ENCODE measurements at regions not wholly inside any gene's neighbourhood (a gene's known extent, or its start where the extent isn't known, plus 50 kb on each side); places are given as distances from the start of the nearest gene placed in this dataset.
A peak's percentile ranks its signal among the peaks of the same experiment; 100 is the strongest.
"Not testable (repeated sequence)": the region's sequence is repeated elsewhere in the genome, so short reads cannot be mapped to it uniquely, and the experiment has no call there.

DNA sequence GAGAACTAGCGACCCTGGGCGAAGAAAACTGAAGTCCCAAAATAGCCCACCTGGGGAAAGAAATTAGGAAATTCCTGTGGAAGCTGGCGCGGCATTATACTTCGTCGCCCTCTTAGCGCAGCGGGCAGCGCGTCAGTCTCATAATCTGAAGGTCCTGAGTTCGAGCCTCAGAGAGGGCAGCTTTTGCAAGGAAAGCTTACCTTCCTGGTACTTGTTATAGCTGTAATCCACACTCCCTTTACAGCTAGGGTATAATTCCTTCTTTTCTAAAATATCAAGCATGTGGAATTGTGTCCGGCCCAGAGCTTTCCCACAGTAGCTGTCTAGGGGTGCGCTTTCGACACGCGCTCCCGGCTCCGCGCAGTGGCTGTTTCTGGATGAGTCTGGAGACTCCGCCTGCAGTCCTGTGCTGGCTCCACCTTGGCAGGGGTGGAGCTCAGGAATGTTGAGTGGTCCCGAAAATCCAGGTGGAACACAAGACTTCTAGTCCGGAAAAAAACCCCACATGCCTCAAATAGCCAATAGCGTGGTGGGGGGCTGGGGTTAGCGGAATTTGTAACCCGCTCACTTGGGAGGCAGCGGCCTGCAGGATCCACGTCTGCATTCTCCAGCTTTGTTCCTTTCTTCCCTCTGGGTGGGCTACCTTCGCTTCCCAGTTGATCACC lies 83.7 kb upstream of the ZNF322 start:
- H3K9me2 ChIP-seq (ENCODE audit: insufficient read depth, low read length), result no peaks in the 10 kb centered on the region
- H3K4me3 ChIP-seq (ENCODE audit: low read length), result peak overlapping the region; percentile 60
- TF ChIP-seq POLR2AphosphoS5 (IDR thresholded peaks at IDR 0.05), result peak; percentile 5
- TF ChIP-seq, protein P1, sequence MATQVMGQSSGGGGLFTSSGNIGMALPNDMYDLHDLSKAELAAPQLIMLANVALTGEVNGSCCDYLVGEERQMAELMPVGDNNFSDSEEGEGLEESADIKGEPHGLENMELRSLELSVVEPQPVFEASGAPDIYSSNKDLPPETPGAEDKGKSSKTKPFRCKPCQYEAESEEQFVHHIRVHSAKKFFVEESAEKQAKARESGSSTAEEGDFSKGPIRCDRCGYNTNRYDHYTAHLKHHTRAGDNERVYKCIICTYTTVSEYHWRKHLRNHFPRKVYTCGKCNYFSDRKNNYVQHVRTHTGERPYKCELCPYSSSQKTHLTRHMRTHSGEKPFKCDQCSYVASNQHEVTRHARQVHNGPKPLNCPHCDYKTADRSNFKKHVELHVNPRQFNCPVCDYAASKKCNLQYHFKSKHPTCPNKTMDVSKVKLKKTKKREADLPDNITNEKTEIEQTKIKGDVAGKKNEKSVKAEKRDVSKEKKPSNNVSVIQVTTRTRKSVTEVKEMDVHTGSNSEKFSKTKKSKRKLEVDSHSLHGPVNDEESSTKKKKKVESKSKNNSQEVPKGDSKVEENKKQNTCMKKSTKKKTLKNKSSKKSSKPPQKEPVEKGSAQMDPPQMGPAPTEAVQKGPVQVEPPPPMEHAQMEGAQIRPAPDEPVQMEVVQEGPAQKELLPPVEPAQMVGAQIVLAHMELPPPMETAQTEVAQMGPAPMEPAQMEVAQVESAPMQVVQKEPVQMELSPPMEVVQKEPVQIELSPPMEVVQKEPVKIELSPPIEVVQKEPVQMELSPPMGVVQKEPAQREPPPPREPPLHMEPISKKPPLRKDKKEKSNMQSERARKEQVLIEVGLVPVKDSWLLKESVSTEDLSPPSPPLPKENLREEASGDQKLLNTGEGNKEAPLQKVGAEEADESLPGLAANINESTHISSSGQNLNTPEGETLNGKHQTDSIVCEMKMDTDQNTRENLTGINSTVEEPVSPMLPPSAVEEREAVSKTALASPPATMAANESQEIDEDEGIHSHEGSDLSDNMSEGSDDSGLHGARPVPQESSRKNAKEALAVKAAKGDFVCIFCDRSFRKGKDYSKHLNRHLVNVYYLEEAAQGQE (IDR thresholded peaks at IDR 0.05; ENCODE audit: borderline replicate concordance), result no peak
- TF ChIP-seq, protein P2, sequence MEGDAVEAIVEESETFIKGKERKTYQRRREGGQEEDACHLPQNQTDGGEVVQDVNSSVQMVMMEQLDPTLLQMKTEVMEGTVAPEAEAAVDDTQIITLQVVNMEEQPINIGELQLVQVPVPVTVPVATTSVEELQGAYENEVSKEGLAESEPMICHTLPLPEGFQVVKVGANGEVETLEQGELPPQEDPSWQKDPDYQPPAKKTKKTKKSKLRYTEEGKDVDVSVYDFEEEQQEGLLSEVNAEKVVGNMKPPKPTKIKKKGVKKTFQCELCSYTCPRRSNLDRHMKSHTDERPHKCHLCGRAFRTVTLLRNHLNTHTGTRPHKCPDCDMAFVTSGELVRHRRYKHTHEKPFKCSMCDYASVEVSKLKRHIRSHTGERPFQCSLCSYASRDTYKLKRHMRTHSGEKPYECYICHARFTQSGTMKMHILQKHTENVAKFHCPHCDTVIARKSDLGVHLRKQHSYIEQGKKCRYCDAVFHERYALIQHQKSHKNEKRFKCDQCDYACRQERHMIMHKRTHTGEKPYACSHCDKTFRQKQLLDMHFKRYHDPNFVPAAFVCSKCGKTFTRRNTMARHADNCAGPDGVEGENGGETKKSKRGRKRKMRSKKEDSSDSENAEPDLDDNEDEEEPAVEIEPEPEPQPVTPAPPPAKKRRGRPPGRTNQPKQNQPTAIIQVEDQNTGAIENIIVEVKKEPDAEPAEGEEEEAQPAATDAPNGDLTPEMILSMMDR (IDR thresholded peaks at IDR 0.05; ENCODE audit: poor library complexity, severe bottlenecking), result no peak
- H2AFZ ChIP-seq (ENCODE audit: low read depth, low read length), result no peak overlapping the region
- H3K9ac ChIP-seq (ENCODE audit: low read length), result peak overlapping the region; percentile 16
- H3F3A ChIP-seq (ENCODE audit: insufficient read depth, low read length, poor library complexity, severe bottlenecking), result no peaks in the 10 kb centered on the region
- no peaks in the 10 kb centered on the region for H3K36me3 ChIP-seq (ENCODE audit: insufficient read depth, low read length)
- H3K79me2 ChIP-seq (replicated peaks; ENCODE audit: insufficient read depth, low read length), result no peaks in the 10 kb centered on the region
- no peaks in the 10 kb centered on the region for H4K20me1 ChIP-seq (ENCODE audit: insufficient read depth)
- H3K27me3 ChIP-seq (ENCODE audit: insufficient read depth, low read depth, low read length), result peaks cover 40% of the 10 kb centered on the region
- no peak overlapping the region for H3K4me2 ChIP-seq (ENCODE audit: low read length)
- no peaks in the 10 kb centered on the region for H3K9me3 ChIP-seq (ENCODE audit: low read length)
- H3K27ac ChIP-seq (ENCODE audit: low read length), result no peak overlapping the region

DNA sequence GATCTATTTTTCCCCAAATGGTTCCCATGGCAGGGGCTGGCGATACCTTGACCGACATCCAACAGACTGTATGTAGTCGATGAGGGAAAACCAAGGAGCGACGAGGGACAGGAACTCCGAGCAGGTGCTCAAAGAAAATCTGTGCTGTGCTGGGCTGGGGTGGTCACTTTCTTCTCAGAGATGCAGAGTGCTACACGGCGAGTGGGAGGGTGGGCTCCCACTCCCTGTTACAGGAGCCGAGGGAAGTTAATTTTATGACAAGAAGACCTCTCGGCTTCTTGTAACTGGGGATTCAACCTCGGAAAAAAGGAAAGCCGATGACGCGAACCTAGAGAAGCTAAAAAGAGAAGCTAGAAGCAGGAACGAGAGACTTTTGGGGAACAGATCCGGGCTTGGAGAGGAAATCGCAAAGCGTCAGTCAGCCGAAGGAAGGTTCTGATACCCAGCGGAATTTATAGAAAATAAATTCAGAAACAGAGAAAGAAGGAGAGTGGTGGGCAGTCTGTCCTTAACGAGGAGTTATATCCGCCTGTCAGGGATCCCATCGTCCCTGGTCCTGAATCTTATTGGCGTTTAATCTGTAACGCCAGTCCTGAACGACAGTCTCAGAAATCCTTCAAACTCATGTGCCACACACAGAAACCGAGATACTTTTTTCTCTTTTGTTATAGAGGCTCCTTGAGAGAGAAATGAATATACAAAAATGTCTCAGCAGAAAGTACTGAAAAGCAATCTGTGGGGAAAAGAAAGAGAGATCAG lies 84.6 kb upstream of the ZNF322 start:
- Histone ChIP-seq H3F3A (ENCODE audit: insufficient read depth, low read length, poor library complexity, severe bottlenecking) (no peaks in the 10 kb centered on the region), H3K27me3 (ENCODE audit: insufficient read depth, low read depth, low read length) (peaks cover 48% of the 10 kb centered on the region), H3K9me3 (ENCODE audit: low read length) (no peaks in the 10 kb centered on the region), H2AFZ (ENCODE audit: low read depth, low read length) (no peak overlapping the region), H3K36me3 (ENCODE audit: insufficient read depth, low read length) (no peaks in the 10 kb centered on the region), H3K9ac (ENCODE audit: low read length) (peak overlapping the region; percentile 16), H3K4me3 (ENCODE audit: low read length) (peak overlapping the region; percentile 60), H3K79me2 (replicated peaks; ENCODE audit: insufficient read depth, low read length) (no peaks in the 10 kb centered on the region), H3K9me2 (ENCODE audit: insufficient read depth, low read length) (no peaks in the 10 kb centered on the region), H4K20me1 (ENCODE audit: insufficient read depth) (no peaks in the 10 kb centered on the region), H3K27ac (ENCODE audit: low read length) (no peak overlapping the region), H3K4me2 (ENCODE audit: low read length) (no peak overlapping the region)
- TF ChIP-seq MXI1 (conservative IDR thresholded peaks at IDR 0.05; ENCODE audit: poor library complexity, severe bottlenecking) (no peak), EZH2 (IDR thresholded peaks at IDR 0.05; ENCODE audit: borderline replicate concordance, insufficient read depth, low read length, poor library complexity, severe bottlenecking) (no peak), POLR2AphosphoS5 (IDR thresholded peaks at IDR 0.05) (no peak), EP300 (conservative IDR thresholded peaks at IDR 0.05; ENCODE audit: poor library complexity, severe bottlenecking) (no peak), TAF1 (IDR thresholded peaks at IDR 0.05; ENCODE audit: low read depth) (no peak), SMC3 (conservative IDR thresholded peaks at IDR 0.05; ENCODE audit: poor library complexity) (no peak)
- TF ChIP-seq, protein P2 (IDR thresholded peaks at IDR 0.05; ENCODE audit: poor library complexity, severe bottlenecking), result no peak
- TF ChIP-seq, protein P1 (IDR thresholded peaks at IDR 0.05; ENCODE audit: borderline replicate concordance), result no peak

DNA sequence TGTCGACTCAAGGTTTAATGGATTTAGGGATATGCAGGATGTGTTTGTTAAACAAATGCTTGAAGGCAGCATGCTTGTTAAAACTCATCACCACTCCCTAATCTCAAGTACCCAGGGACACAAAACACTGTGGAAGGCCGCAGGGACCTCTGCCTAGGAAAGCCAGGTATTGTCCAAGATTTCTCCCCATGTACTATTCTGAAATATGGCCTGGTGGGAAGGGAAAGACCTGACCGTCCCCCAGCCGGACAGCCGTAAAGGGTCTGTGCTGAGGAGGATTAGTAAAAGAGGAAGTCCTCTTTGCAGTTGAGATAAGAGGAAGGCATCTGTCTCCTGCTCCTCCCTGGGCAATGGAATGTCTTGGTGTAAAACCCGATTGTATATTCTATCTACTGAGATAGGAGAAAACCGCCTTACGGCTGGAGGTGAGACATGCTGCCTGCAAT lies 85.3 kb upstream of the ZNF322 start:
- peaks cover 53% of the 10 kb centered on the region for H3K27me3 ChIP-seq (ENCODE audit: insufficient read depth, low read depth, low read length)
- H3K9me2 ChIP-seq (ENCODE audit: insufficient read depth, low read length); H3K79me2 ChIP-seq (replicated peaks; ENCODE audit: insufficient read depth, low read length); H3K4me2 ChIP-seq (ENCODE audit: low read length); H2AFZ ChIP-seq (ENCODE audit: low read depth, low read length); H3K9ac ChIP-seq (ENCODE audit: low read length); H3K9me3 ChIP-seq (ENCODE audit: low read length); H3F3A ChIP-seq (ENCODE audit: insufficient read depth, low read length, poor library complexity, severe bottlenecking); H3K36me3 ChIP-seq (ENCODE audit: insufficient read depth, low read length); H3K4me3 ChIP-seq (ENCODE audit: low read length); H3K27ac ChIP-seq (ENCODE audit: low read length); H4K20me1 ChIP-seq (ENCODE audit: insufficient read depth): not testable (repeated sequence)
